HepG2 (cell line): ENCODE measurements at regions not wholly inside any gene's neighbourhood (a gene's known extent, or its start where the extent isn't known, plus 50 kb on each side); places are given as distances from the start of the nearest gene placed in this dataset.

Experiments
- CBX5 ChIP-seq: sonication (generic); formaldehyde crosslinking; IDR thresholded peaks from 2 replicates; pipeline ENCODE4 v1.4.0; 2020; ENCODE audit warnings: missing genetic modification reagents, borderline replicate concordance
- CREM ChIP-seq, 2 experiments: sonication (generic) in 1 of 2; formaldehyde crosslinking in 1 of 2; IDR thresholded peaks; 2 replicates each; pipeline versions ENCODE4 v1.4.0 to v1.6.1; 2016 to 2020; ENCODE audit warnings: antibody characterized with exemption in 1 of 2, mild to moderate bottlenecking in 1 of 2, missing genetic modification reagents in 1 of 2
- HIVEP1 ChIP-seq: sonication (generic); formaldehyde crosslinking; IDR thresholded peaks from 2 replicates; pipeline ENCODE4 v1.4.0; 2020; ENCODE audit warnings: mild to moderate bottlenecking, missing genetic modification reagents
- ISL2 ChIP-seq: sonication (generic); formaldehyde crosslinking; IDR thresholded peaks from 2 replicates; pipeline ENCODE4 v1.5.0; 2020; ENCODE audit warnings: missing genetic modification reagents
- KAT8 ChIP-seq: IDR thresholded peaks from 2 replicates; pipeline ENCODE4 v1.6.1; 2016; ENCODE audit warnings: missing genetic modification reagents, missing compliant biosample characterization
- KLF13 ChIP-seq: sonication (generic); formaldehyde crosslinking; IDR thresholded peaks from 2 replicates; pipeline ENCODE4 v1.4.0; 2020; ENCODE audit warnings: mild to moderate bottlenecking, missing genetic modification reagents
- NFIC ChIP-seq: IDR thresholded peaks from 2 replicates; pipeline ENCODE4 v1.6.1; 2012; ENCODE audit warnings: mild to moderate bottlenecking, low read length, inconsistent platforms
- NPAS2 ChIP-seq: sonication (generic); formaldehyde crosslinking; IDR thresholded peaks from 2 replicates; pipeline ENCODE4 v1.8.0; 2022; ENCODE audit warnings: mild to moderate bottlenecking, missing genetic modification reagents, borderline replicate concordance
- PHF5A ChIP-seq: IDR thresholded peaks from one replicate; pipeline ENCODE4 v1.6.1; 2018; ENCODE audit warnings: low read depth, missing genetic modification reagents; ENCODE audit not compliant: unreplicated experiment
- RARA ChIP-seq: IDR thresholded peaks from 2 replicates; pipeline ENCODE4 v1.6.1; 2016; ENCODE audit warnings: missing genetic modification reagents, missing compliant biosample characterization
- ZKSCAN5 ChIP-seq: sonication (generic); formaldehyde crosslinking; IDR thresholded peaks from 2 replicates; pipeline ENCODE4 v1.5.1; 2020; ENCODE audit warnings: mild to moderate bottlenecking, missing genetic modification reagents
- ZNF644 ChIP-seq: IDR thresholded peaks from 2 replicates; pipeline ENCODE4 v1.6.1; 2016; ENCODE audit warnings: low read depth
- ZSCAN30 ChIP-seq: sonication (generic); formaldehyde crosslinking; IDR thresholded peaks from 2 replicates; pipeline ENCODE4 v1.5.0; 2020; ENCODE audit warnings: mild to moderate bottlenecking, missing genetic modification reagents
- TF ChIP-seq, protein P1 (sequence below): IDR thresholded peaks from 2 replicates; pipeline ENCODE4 v1.6.1; 2016
- TF ChIP-seq, protein P2 (sequence below): sonication (generic); formaldehyde crosslinking; IDR thresholded peaks from 2 replicates; pipeline ENCODE4 v1.4.0; 2020; ENCODE audit warnings: mild to moderate bottlenecking, missing genetic modification reagents
- TF ChIP-seq, protein P3 (sequence below): sonication (generic); formaldehyde crosslinking; IDR thresholded peaks from 2 replicates; pipeline ENCODE4 v1.4.0; 2020; ENCODE audit warnings: missing genetic modification reagents
- TF ChIP-seq, protein P4 (sequence below): sonication (generic); formaldehyde crosslinking; IDR thresholded peaks from 2 replicates; pipeline ENCODE4 v1.4.0; 2020; ENCODE audit warnings: mild to moderate bottlenecking, missing genetic modification reagents
- TF ChIP-seq, protein P5 (sequence below): sonication (generic); formaldehyde crosslinking; IDR thresholded peaks from 2 replicates; pipeline ENCODE4 v1.5.0; 2020; ENCODE audit warnings: mild to moderate bottlenecking, missing genetic modification reagents, borderline replicate concordance

DNA sequence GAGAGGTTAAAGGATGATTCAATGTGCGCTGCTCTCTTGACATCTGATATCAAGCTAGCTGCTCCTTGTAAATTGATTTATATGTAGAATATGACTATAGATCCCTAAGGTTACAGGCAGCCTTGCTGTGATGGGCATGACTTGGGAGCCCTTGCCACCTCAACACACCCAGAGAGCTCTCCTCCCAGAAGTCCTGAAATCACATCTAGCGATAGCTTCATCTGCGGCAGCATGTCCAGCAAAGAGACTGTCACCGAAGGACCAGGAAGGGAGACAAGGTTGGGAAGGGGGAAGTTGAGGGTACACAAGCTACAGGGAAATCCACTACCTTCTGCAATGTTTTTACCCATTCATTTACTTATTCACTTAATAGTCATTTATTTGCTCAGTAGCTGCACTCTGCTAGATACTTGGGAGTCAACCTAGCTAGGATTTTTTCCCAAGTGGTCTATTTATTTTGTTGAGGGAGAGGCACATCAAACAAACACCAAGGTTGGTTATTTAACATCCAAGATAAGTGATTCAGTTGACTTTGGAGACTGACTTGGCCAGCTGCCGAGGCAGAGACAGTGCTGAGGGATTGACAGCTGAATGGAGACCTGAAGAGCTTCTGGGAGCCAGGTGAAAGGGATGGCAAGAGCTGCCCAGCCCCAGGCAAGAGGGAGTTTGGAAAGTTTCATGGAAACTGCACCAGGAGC lies 205.8 kb upstream of the IL12A start (continued):
- TF ChIP-seq ISL2 = peak; percentile 78
- TF ChIP-seq, protein P1, sequence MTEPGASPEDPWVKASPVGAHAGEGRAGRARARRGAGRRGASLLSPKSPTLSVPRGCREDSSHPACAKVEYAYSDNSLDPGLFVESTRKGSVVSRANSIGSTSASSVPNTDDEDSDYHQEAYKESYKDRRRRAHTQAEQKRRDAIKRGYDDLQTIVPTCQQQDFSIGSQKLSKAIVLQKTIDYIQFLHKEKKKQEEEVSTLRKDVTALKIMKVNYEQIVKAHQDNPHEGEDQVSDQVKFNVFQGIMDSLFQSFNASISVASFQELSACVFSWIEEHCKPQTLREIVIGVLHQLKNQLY (CRISPR knock-in tag) = no peak
- TF ChIP-seq, protein P2, sequence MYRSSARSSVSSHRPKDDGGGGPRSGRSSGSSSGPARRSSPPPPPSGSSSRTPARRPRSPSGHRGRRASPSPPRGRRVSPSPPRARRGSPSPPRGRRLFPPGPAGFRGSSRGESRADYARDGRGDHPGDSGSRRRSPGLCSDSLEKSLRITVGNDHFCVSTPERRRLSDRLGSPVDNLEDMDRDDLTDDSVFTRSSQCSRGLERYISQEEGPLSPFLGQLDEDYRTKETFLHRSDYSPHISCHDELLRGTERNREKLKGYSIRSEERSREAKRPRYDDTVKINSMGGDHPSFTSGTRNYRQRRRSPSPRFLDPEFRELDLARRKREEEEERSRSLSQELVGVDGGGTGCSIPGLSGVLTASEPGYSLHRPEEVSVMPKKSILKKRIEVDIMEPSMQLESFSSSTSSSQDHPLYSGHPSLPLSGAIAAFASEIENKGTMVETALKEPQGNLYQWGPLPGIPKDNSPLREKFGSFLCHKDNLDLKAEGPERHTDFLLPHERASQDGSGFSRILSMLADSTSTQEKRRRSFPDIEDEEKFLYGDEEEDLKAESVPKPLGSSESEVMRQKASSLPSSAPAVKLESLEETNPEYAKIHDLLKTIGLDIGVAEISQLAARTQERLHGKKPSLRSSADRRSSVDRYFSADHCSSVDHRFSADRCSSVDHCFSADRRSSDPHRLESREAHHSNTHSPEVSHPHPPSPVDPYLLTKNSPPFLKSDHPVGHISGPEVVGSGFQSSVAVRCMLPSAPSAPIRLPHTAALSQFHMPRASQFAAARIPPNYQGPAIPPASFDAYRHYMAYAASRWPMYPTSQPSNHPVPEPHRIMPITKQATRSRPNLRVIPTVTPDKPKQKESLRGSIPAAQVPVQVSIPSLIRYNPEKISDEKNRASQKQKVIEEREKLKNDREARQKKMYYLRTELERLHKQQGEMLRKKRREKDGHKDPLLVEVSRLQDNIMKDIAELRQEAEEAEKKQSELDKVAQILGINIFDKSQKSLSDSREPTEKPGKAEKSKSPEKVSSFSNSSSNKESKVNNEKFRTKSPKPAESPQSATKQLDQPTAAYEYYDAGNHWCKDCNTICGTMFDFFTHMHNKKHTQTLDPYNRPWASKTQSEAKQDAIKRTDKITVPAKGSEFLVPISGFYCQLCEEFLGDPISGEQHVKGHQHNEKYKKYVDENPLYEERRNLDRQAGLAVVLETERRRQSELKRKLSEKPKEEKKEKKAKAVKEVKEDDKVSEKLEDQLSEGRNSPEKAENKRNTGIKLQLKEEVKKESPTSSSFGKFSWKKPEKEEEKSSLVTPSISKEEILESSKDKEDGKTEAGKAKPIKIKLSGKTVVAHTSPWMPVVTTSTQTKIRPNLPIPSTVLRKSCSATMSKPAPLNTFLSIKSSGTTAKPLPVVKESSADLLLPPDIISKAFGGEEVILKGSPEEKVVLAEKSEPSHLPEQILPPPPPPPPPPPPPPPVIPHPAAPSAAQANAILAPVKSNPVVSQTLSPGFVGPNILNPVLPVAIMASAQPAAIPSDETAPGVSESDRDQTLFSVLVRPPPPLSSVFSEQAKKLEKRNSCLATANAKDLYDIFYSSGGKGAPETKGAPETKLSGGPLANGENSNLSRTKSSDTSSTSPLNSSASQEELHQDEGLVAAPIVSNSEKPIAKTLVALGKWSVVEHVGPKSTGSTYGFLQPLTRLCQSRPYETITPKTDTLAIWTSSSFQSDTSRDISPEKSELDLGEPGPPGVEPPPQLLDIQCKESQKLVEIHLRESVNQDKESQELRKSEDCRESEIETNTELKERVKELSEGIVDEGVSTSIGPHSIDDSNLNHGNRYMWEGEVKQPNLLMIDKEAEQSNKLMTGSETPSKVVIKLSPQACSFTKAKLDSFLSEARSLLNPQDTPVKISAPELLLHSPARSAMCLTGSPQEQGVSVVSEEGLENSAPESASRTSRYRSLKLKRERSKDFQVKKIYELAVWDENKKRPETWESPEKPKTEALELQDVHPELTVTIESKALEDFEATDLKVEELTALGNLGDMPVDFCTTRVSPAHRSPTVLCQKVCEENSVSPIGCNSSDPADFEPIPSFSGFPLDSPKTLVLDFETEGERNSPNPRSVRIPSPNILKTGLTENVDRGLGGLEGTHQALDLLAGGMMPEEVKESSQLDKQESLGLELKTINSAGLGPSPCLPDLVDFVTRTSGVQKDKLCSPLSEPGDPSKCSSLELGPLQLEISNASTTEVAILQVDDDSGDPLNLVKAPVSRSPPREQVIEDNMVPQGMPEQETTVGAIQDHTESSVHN (CRISPR knock-in tag) = no peak
- TF ChIP-seq NFIC = peak; percentile 73; the same call in 1 of the 2 replicates
- TF ChIP-seq CREM (IDR thresholded peaks at IDR 0.05) = peak; percentile 29; the same call in 1 of the 2 replicates
- TF ChIP-seq CREM (CRISPR knock-in tag; IDR thresholded peaks at IDR 0.05) = no peak
- TF ChIP-seq RARA = 0 out of 2 replicates have a peak, but pooled peaks have one; percentile 11
- TF ChIP-seq ZNF644 (CRISPR knock-in tag) = 0 out of 2 replicates have a peak, but pooled peaks have one; percentile 17
- TF ChIP-seq, protein P3, sequence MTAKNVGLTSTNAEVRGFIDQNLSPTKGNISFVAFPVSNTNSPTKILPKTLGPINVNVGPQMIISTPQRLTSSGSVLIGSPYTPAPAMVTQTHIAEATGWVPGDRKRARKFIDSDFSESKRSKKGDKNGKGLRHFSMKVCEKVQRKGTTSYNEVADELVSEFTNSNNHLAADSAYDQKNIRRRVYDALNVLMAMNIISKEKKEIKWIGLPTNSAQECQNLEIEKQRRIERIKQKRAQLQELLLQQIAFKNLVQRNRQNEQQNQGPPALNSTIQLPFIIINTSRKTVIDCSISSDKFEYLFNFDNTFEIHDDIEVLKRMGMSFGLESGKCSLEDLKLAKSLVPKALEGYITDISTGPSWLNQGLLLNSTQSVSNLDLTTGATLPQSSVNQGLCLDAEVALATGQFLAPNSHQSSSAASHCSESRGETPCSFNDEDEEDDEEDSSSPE = no peak
- peak; percentile 61 for TF ChIP-seq KAT8
- TF ChIP-seq, protein P4, sequence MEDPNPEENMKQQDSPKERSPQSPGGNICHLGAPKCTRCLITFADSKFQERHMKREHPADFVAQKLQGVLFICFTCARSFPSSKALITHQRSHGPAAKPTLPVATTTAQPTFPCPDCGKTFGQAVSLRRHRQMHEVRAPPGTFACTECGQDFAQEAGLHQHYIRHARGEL (CRISPR knock-in tag) = no peak
- TF ChIP-seq ZSCAN30 = no peak
- TF ChIP-seq, protein P5, sequence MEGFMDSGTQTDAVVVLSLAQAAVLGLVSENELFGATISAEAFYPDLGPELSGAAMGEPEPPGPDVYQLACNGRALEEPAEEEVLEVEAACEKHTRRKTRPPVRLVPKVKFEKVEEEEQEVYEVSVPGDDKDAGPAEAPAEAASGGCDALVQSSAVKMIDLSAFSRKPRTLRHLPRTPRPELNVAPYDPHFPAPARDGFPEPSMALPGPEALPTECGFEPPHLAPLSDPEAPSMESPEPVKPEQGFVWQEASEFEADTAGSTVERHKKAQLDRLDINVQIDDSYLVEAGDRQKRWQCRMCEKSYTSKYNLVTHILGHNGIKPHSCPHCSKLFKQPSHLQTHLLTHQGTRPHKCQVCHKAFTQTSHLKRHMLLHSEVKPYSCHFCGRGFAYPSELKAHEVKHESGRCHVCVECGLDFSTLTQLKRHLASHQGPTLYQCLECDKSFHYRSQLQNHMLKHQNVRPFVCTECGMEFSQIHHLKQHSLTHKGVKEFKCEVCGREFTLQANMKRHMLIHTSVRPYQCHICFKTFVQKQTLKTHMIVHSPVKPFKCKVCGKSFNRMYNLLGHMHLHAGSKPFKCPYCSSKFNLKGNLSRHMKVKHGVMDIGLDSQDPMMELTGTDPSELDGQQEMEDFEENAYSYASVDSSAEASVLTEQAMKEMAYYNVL (CRISPR knock-in tag) = no peak
- no peak for TF ChIP-seq PHF5A (CRISPR knock-in tag)
- no peak for TF ChIP-seq KLF13 (CRISPR knock-in tag)
- no peak for TF ChIP-seq ZKSCAN5
- no peak for TF ChIP-seq HIVEP1 (CRISPR knock-in tag)
- no peak for TF ChIP-seq NPAS2
- TF ChIP-seq CBX5 (CRISPR knock-in tag) = 0 out of 2 replicates have a peak, but pooled peaks have one; percentile 20
